Activated CD8-positive, alpha-beta memory T cell treated with anti-CD3 and anti-CD28 coated beads for 24 hours (primary cell): ENCODE measurements at regions not wholly inside any gene's neighbourhood (a gene's known extent, or its start where the extent isn't known, plus 50 kb on each side); places are given as distances from the start of the nearest gene placed in this dataset.
"Not testable (repeated sequence)": the region's sequence is repeated elsewhere in the genome, so short reads cannot be mapped to it uniquely, and the experiment has no call there.

ENCODE experiments used
- DNase-seq: peaks from one replicate; pipeline ENCODE4 v3.0.0-alpha.2; 2020

GRCh38 chr2:220756653-220757052 lies 815.5 kb downstream of the EPHA4 start:
- DNase-seq = no peak

GRCh38 chr2:220758376-220758775 lies 813.7 kb downstream of the EPHA4 start:
- DNase-seq = not testable (repeated sequence)

GRCh38 chr2:220764171-220764570 lies 807.9 kb downstream of the EPHA4 start:
- DNase-seq = no peak

GRCh38 chr2:220767591-220768255 lies 804.4 kb downstream of the EPHA4 start:
- DNase-seq = no peak

- no peak for DNase-seq
These were observed 796.1 kb downstream of the EPHA4 start for GRCh38 chr2:220775856-220776488.

- DNase-seq = not testable (repeated sequence)
These were observed 793.0 kb downstream of the EPHA4 start for GRCh38 chr2:220779076-220779475.

GRCh38 chr2:220779511-220779910 lies 792.6 kb downstream of the EPHA4 start:
- DNase-seq = no peak

GRCh38 chr2:220779931-220780330 lies 792.2 kb downstream of the EPHA4 start:
- DNase-seq = no peak

GRCh38 chr2:220781622-220782241 lies 790.4 kb downstream of the EPHA4 start:
- DNase-seq = no peak

GRCh38 chr2:220782609-220783113 lies 789.4 kb downstream of the EPHA4 start:
- DNase-seq = no peak

- no peak for DNase-seq
These were observed 788.4 kb downstream of the EPHA4 start for GRCh38 chr2:220783671-220784070.

GRCh38 chr2:220785178-220785577 lies 786.9 kb downstream of the EPHA4 start:
- DNase-seq = no peak

- DNase-seq = no peak
These were observed 785.9 kb downstream of the EPHA4 start for GRCh38 chr2:220786216-220786615.

- DNase-seq = no peak
These were observed 784.9 kb downstream of the EPHA4 start for GRCh38 chr2:220787251-220787650.

GRCh38 chr2:220789961-220790360 lies 782.1 kb downstream of the EPHA4 start:
- no peak for DNase-seq

- DNase-seq = no peak
These were observed 776.4 kb downstream of the EPHA4 start for GRCh38 chr2:220795705-220796104.

- DNase-seq = no peak
These were observed 761.0 kb downstream of the EPHA4 start for GRCh38 chr2:220811115-220811514.

- DNase-seq = no peak
These were observed 760.0 kb downstream of the EPHA4 start for GRCh38 chr2:220811952-220812570.

GRCh38 chr2:220814441-220814840 lies 757.7 kb downstream of the EPHA4 start:
- DNase-seq = no peak

GRCh38 chr2:220815698-220816097 lies 756.4 kb downstream of the EPHA4 start:
- no peak for DNase-seq

- no peak for DNase-seq
These were observed 750.4 kb downstream of the EPHA4 start for GRCh38 chr2:220821683-220822082.

GRCh38 chr2:220823590-220823989 lies 748.5 kb downstream of the EPHA4 start:
- not testable (repeated sequence) for DNase-seq

- DNase-seq = no peak
These were observed 738.7 kb downstream of the EPHA4 start for GRCh38 chr2:220833446-220833845.

GRCh38 chr2:220835583-220835982 lies 736.5 kb downstream of the EPHA4 start:
- DNase-seq = no peak
